ENCODE measurements at regions not wholly inside any gene's neighbourhood (a gene's known extent, or its start where the extent isn't known, plus 50 kb on each side); places are given as distances from the start of the nearest gene placed in this dataset.

DNA sequence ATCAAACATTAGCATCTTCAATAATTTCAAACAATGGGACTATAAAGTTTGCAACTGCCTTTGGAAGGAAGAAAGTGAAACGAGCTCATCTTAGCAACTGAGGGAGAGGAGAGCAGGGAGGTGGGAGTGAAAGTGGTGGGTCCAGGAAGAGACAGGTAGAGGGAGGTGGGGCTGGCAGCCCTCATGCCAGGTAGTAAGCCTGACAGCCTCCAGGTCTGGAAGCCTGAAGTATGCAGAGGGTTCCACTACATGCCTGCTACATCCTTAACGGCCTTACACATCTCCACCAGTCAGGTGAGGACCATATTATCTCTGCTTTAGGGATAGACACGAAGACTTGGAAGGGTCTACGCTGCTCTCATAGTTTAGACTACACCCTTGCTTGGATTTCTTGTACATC, 201.1 kb upstream of the TWIST2 start:
- TF ChIP-seq HOXA7 (CRISPR knock-in tag; IDR thresholded peaks at IDR 0.05): no peak
- CTCF ChIA-PET: no interaction called here

DNA sequence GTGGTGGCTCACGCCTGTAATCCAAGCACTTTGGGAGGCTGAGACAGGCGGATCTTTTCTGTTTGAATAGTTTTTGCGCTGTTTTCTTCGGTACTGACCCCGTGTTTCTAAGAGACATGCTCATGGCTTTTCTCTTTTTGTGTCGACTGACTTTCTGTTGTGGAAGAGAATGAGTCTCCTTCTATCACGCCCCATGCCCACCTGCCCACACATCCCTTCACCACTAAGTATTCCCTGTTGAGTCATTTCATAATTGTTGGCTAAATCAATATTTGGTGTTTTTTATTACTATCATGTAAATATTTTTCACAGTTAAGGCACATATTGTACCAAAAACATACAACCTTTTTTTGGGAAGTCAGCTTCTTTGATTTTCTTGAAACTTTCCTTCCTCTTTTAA, 198.8 kb upstream of the TWIST2 start:
- DNase-seq (ENCODE audit: low read depth in 1 of 2, low spot score in 1 of 2): no peak
- Histone ChIP-seq H3K4me1 (peaks cover 24% of the 10 kb centered on the region), H3K27ac (no peak overlapping the region), H3K9me3 (peaks cover 7% of the 10 kb centered on the region; the same call in 2 of the 3 replicates), H3K4me3 (no peak overlapping the region), H3K4me2 (no peak overlapping the region)
- ATAC-seq: no peak
- WGBS (ENCODE audit: missing lambda C conversion rate): 87% methylated on average over 7 of the region's 7 CpGs
- CTCF ChIA-PET: no interaction called here
- no peak for TF ChIP-seq NR3C1 (IDR thresholded peaks at IDR 0.05)
- no peak for FAIRE-seq
- POLR2A ChIA-PET: no interaction called here

More for the DNA sequence above, 201.1 kb upstream of the TWIST2 start:
- H3K9me3 ChIP-seq: peaks cover 6% of the 10 kb centered on the region; the same call in 2 of the 3 replicates
- FAIRE-seq (no peak), ATAC-seq (no peak), DNase-seq (ENCODE audit: low read depth in 1 of 2, low spot score in 1 of 2) (no peak)
- POLR2A ChIA-PET: no interaction called here
- H3K27ac ChIP-seq: peak overlapping the region; percentile 21 to 81; a peak in 2 of 6 replicates
- H3K4me1 ChIP-seq: peaks cover 33% of the 10 kb centered on the region
- no peak overlapping the region for H3K4me2 ChIP-seq
- H3K4me3 ChIP-seq: no peak overlapping the region
- WGBS (ENCODE audit: missing lambda C conversion rate): 78% methylated on average over 4 of the region's 4 CpGs

DNA sequence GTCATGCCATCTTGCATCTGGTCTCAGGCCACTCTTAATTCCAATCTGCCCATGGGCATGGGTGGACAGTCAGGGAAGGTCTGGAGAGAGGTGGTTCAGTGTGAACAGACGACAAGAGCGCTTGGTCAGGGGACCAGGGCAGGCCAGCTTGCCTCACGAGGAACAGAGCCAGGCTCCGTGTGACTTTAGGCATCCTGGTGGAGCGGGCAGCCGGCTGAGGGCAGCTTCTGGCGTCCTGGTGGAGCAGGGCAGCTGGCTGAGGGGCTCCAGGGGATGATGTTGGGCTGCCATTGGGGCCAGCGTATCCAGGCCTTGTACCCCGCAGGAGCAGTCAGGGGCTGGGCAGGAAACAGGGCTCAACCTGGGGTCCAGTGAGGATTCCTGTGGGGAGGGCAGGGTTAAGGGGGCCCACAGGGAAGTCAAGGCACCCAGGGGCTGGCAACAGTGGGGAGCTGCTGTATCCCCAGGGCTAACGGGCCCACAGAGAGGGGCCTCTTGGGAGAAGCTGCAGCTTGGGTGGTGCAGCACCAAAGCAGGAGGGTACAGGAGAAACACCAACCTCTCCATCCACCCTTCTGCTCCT, 197.9 kb upstream of the TWIST2 start:
- CTCF ChIA-PET: interaction anchor here (0.8 kb wide), 1 partner anchor 139 kb away, joined by 3 read pairs; no protein-coding TSS in a partner anchor

More for the DNA sequence above, 197.9 kb upstream of the TWIST2 start:
- FAIRE-seq: no peak
- Histone ChIP-seq H3K27ac (no peak overlapping the region), H3K4me3 (no peak overlapping the region), H3K4me1 (peaks cover 15% of the 10 kb centered on the region), H3K4me2 (no peak overlapping the region), H3K9me3 (peaks cover 7% of the 10 kb centered on the region; the same call in 2 of the 3 replicates)
- DNase-seq (ENCODE audit: low read depth in 1 of 2, low spot score in 1 of 2): no peak
- no peak for ATAC-seq
- WGBS (ENCODE audit: missing lambda C conversion rate): 84% methylated on average over 9 of the region's 10 CpGs
- TF ChIP-seq, protein P1, sequence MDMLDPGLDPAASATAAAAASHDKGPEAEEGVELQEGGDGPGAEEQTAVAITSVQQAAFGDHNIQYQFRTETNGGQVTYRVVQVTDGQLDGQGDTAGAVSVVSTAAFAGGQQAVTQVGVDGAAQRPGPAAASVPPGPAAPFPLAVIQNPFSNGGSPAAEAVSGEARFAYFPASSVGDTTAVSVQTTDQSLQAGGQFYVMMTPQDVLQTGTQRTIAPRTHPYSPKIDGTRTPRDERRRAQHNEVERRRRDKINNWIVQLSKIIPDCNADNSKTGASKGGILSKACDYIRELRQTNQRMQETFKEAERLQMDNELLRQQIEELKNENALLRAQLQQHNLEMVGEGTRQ (IDR thresholded peaks at IDR 0.05): no peak
- TF ChIP-seq, protein P2, sequence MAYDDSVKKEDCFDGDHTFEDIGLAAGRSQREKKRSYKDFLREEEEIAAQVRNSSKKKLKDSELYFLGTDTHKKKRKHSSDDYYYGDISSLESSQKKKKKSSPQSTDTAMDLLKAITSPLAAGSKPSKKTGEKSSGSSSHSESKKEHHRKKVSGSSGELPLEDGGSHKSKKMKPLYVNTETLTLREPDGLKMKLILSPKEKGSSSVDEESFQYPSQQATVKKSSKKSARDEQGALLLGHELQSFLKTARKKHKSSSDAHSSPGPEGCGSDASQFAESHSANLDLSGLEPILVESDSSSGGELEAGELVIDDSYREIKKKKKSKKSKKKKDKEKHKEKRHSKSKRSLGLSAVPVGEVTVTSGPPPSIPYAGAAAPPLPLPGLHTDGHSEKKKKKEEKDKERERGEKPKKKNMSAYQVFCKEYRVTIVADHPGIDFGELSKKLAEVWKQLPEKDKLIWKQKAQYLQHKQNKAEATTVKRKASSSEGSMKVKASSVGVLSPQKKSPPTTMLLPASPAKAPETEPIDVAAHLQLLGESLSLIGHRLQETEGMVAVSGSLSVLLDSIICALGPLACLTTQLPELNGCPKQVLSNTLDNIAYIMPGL (CRISPR knock-in tag; IDR thresholded peaks at IDR 0.05; ENCODE audit: borderline replicate concordance): no peak
- no peak for TF ChIP-seq ZNF302 (CRISPR knock-in tag; IDR thresholded peaks at IDR 0.05)
- no peak for TF ChIP-seq GATA3 (IDR thresholded peaks at IDR 0.05; ENCODE audit: borderline replicate concordance)
- TF ChIP-seq RARB (CRISPR knock-in tag; IDR thresholded peaks at IDR 0.05): no peak
- no peak for TF ChIP-seq HOXA7 (CRISPR knock-in tag; IDR thresholded peaks at IDR 0.05)
- TF ChIP-seq FOSL2 (IDR thresholded peaks at IDR 0.05): no peak
- TF ChIP-seq FOSL2 (CRISPR knock-in tag; IDR thresholded peaks at IDR 0.05): no peak
- TF ChIP-seq BHLHE40 (IDR thresholded peaks at IDR 0.05; ENCODE audit: low read depth, low read length): no peak
- TF ChIP-seq KDM5A (IDR thresholded peaks at IDR 0.05): no peak
- no peak for TF ChIP-seq FOSB (CRISPR knock-in tag; IDR thresholded peaks at IDR 0.05)
- TF ChIP-seq PHF8 (IDR thresholded peaks at IDR 0.05; ENCODE audit: borderline replicate concordance, low read depth): no peak
- no peak for TF ChIP-seq TP53 (CRISPR knock-in tag; IDR thresholded peaks at IDR 0.05)
- no peak for TF ChIP-seq TFCP2L1 (CRISPR knock-in tag; IDR thresholded peaks at IDR 0.05)
- TF ChIP-seq, protein P3, sequence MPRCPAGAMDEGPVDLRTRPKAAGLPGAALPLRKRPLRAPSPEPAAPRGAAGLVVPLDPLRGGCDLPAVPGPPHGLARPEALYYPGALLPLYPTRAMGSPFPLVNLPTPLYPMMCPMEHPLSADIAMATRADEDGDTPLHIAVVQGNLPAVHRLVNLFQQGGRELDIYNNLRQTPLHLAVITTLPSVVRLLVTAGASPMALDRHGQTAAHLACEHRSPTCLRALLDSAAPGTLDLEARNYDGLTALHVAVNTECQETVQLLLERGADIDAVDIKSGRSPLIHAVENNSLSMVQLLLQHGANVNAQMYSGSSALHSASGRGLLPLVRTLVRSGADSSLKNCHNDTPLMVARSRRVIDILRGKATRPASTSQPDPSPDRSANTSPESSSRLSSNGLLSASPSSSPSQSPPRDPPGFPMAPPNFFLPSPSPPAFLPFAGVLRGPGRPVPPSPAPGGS (IDR thresholded peaks at IDR 0.05): no peak
- TF ChIP-seq, protein P4, sequence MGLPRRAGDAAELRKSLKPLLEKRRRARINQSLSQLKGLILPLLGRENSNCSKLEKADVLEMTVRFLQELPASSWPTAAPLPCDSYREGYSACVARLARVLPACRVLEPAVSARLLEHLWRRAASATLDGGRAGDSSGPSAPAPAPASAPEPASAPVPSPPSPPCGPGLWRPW (IDR thresholded peaks at IDR 0.05): no peak
- TF ChIP-seq, protein P5, sequence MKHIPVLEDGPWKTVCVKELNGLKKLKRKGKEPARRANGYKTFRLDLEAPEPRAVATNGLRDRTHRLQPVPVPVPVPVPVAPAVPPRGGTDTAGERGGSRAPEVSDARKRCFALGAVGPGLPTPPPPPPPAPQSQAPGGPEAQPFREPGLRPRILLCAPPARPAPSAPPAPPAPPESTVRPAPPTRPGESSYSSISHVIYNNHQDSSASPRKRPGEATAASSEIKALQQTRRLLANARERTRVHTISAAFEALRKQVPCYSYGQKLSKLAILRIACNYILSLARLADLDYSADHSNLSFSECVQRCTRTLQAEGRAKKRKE (CRISPR knock-in tag; IDR thresholded peaks at IDR 0.05; ENCODE audit: low read depth): no peak
- TF ChIP-seq EP300 (IDR thresholded peaks at IDR 0.05): no peak
- POLR2A ChIA-PET: no interaction called here

Data from A549 (cell line).